Coronary artery (tissue), 2 donors: ENCODE measurements at regions not wholly inside any gene's neighbourhood (a gene's known extent, or its start where the extent isn't known, plus 50 kb on each side); places are given as distances from the start of the nearest gene placed in this dataset.

Source experiments
- DNase-seq: peaks from one replicate; pipeline ENCODE4 v3.0.0-alpha.2; 2017; ENCODE audit warnings: low spot score
- H3K27ac ChIP-seq, 2 donors: fragments of 200-600 bp; sonication (generic); one replicate each; pipeline ENCODE4 v1.5.1; 2016 to 2019
- H3K4me3 ChIP-seq: fragments of 200-600 bp; sonication (generic); 2 replicates; pipeline ENCODE4 v1.5.1; 2016; ENCODE audit warnings: mild to moderate bottlenecking, moderate library complexity
- TF ChIP-seq, protein P1 (sequence below): fragments of 200-600 bp; sonication (generic); IDR thresholded peaks from one replicate; pipeline ENCODE4 v1.5.1; 2019; ENCODE audit warnings: antibody characterized with exemption

- no peak for DNase-seq
- no peak overlapping the region for H3K4me3 ChIP-seq
- H3K27ac ChIP-seq, result peak overlapping the region in 1 of 2 donors; percentile 28
- TF ChIP-seq, protein P1, sequence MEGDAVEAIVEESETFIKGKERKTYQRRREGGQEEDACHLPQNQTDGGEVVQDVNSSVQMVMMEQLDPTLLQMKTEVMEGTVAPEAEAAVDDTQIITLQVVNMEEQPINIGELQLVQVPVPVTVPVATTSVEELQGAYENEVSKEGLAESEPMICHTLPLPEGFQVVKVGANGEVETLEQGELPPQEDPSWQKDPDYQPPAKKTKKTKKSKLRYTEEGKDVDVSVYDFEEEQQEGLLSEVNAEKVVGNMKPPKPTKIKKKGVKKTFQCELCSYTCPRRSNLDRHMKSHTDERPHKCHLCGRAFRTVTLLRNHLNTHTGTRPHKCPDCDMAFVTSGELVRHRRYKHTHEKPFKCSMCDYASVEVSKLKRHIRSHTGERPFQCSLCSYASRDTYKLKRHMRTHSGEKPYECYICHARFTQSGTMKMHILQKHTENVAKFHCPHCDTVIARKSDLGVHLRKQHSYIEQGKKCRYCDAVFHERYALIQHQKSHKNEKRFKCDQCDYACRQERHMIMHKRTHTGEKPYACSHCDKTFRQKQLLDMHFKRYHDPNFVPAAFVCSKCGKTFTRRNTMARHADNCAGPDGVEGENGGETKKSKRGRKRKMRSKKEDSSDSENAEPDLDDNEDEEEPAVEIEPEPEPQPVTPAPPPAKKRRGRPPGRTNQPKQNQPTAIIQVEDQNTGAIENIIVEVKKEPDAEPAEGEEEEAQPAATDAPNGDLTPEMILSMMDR, result no peak
These were observed 167.4 kb downstream of the TMTC3 start for GRCh38 chr12:88309546-88309945.

- no peak for DNase-seq
- TF ChIP-seq, protein P1, result no peak
- no peak overlapping the region for H3K4me3 ChIP-seq
- H3K27ac ChIP-seq, result peak overlapping the region in 1 of 2 donors; percentile 28
These were observed 168.0 kb downstream of the TMTC3 start for GRCh38 chr12:88310069-88310468.

- peak overlapping the region in 1 of 2 donors; percentile 50 for H3K27ac ChIP-seq
- TF ChIP-seq, protein P1, result no peak
- DNase-seq, result no peak
- H3K4me3 ChIP-seq, result no peak overlapping the region
These were observed 168.6 kb downstream of the TMTC3 start for GRCh38 chr12:88310666-88311065.

GRCh38 chr12:88313554-88313953, 171.4 kb downstream of the TMTC3 start:
- Histone ChIP-seq H3K27ac (no peak overlapping the region), H3K4me3 (no peak overlapping the region)
- DNase-seq, result no peak
- TF ChIP-seq, protein P1, result no peak

DNA sequence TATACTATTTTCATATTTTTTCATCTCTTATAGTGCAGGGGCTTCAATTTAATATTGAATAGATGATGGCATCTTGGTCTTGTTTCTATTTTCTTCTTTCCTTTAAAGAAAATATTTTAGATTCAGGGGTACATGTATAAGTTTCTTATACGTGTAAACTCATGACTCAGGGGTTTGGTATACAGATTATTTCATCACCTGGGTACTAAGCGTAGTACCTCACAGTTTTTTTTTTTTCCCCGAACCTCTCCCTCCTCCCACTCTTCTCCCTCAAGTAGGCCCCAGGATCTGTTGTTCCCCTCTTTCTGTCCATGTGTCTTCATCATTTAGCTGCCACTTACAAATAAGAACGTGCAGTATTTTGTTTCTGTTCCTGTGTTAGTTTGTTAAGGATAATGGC, 172.6 kb downstream of the TMTC3 start:
- Histone ChIP-seq H3K27ac (no peak overlapping the region), H3K4me3 (no peak overlapping the region)
- TF ChIP-seq, protein P1, result no peak
- no peak for DNase-seq

GRCh38 chr12:88318726-88319125, 176.6 kb downstream of the TMTC3 start:
- TF ChIP-seq, protein P1, result no peak
- no peak for DNase-seq
- no peak overlapping the region for H3K4me3 ChIP-seq

DNA sequence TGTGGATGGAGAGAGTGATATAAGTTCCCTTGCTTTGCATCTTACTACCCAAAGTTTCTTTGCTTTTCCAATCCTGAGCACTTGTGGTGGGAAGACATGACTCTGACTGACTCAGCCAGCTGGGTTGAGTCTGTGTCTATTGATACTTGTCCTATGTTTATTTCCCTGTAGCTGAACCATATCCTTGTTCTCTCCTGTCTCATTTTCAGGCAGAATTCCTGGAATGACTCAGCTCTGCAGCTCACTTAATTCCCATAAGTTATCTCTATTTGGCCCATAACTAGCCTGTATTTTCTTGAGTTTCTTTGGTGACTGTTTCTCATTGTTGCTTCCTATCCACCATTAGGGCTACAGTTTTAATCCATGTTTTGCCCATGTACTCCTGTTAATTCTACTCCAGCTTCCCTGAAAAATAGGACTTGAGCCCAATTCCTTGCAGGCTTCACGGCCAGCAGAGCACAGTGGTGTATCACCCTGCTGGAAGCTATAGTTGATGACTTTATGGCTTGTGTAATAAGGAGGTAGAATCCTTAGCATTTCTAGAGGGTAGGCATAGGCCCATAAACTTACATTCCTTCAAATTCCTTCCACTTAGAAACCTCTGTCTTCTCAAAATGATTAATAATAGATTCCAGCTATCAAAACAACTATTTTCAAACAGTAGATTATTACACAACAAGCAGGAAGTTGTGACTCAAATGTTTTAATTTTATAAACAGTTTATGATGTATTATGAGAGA, 183.1 kb downstream of the TMTC3 start:
- peak overlapping the region; percentile 32 to 37 for H3K27ac ChIP-seq
- TF ChIP-seq, protein P1, result no peak

More at GRCh38 chr12:88318726-88319125, 176.6 kb downstream of the TMTC3 start:
- H3K27ac ChIP-seq, result no peak overlapping the region

More for the DNA sequence above, 183.1 kb downstream of the TMTC3 start:
- no peak overlapping the region for H3K4me3 ChIP-seq
- DNase-seq, result no peak
